RWPE1 (cell line): ENCODE measurements at regions not wholly inside any gene's neighbourhood (a gene's known extent, or its start where the extent isn't known, plus 50 kb on each side); places are given as distances from the start of the nearest gene placed in this dataset.

Experiments used
- CTCF ChIA-PET: fragments of 350-600 bp; sonication (Branson Sonifier 250); formaldehyde crosslinking; extraction: SDS; loops from one replicate; lab custom pipeline; 2021; lab: Yijun Ruan, JAX
- POLR2A ChIA-PET: fragments of 400-600 bp; formaldehyde crosslinking; extraction: SDS; loops from one replicate; lab custom pipeline; 2020; ENCODE audit warnings: antibody characterized with exemption; ENCODE audit not compliant: low non-redundant PET; lab: Yijun Ruan, JAX
- DNase-seq: peaks from one replicate; pipeline ENCODE4 v3.0.0; 2012; ENCODE audit warnings: low spot score
- H3K27ac ChIP-seq: fragments of 450-650 bp; 2 replicates; pipeline ENCODE4 v1.5.1; 2017
- CTCF ChIP-seq: fragments of 450-650 bp; conservative IDR thresholded peaks from 2 replicates; pipeline ENCODE4 v1.5.1; 2017; ENCODE audit warnings: low read depth, mild to moderate bottlenecking

- POLR2A ChIA-PET, result no interaction called here
- no peak for TF ChIP-seq CTCF
- no peak for DNase-seq
- H3K27ac ChIP-seq, result no peak overlapping the region
- CTCF ChIA-PET, result interaction anchor here (0.7 kb wide), 2 partner anchors 91 to 435 kb away, joined by 3 read pairs; no protein-coding TSS in a partner anchor
These were observed 346.0 kb downstream of the CYRIA start for GRCh38 chr2:16319551-16320121.

DNA sequence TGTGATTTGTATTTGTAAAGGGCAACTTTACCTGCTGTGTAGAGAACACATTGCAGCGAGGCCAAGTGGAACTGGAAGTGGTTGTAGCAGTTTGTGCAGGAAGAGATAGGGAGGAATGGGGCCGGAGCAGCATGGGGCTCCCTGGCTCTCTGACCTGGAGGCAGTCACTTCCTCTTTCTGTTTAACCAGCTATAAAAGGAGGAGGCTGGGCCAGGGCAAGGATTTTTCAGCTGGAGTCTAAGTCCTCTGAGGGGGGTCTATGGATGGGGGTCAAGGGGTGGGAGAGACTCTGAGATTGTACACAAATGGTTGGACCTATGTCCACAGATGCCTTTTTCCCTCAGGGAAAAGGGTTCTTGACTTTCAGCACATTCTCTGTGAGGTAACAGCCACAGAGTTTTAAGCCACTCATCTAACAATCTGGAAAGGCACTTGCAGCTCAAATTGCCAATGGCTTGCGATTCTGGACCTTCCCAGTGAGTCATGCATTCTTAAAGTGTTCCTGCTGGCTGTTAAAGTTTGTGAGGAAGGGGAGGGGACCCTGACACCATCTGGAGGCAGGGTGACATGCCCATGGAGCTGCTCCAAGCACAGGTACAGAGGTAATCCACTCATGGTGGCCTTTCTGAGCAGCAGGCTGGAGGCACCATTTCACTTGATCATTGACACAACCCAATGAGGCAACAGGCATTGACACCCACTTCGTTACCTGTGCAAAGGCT lies 347.0 kb downstream of the CYRIA start:
- TF ChIP-seq CTCF, result no peak
- DNase-seq, result no peak
- ChIA-PET POLR2A (no interaction called here), CTCF (interaction anchor here (0.6 kb wide), 1 partner anchor 10 kb away, joined by 3 read pairs; no protein-coding TSS in a partner anchor)
- no peak overlapping the region for H3K27ac ChIP-seq

GRCh38 chr2:16318051-16318450 lies 347.6 kb downstream of the CYRIA start:
- DNase-seq, result no peak
- CTCF ChIA-PET, result no interaction called here
- POLR2A ChIA-PET, result no interaction called here
- H3K27ac ChIP-seq, result no peak overlapping the region
- TF ChIP-seq CTCF, result no peak

DNA sequence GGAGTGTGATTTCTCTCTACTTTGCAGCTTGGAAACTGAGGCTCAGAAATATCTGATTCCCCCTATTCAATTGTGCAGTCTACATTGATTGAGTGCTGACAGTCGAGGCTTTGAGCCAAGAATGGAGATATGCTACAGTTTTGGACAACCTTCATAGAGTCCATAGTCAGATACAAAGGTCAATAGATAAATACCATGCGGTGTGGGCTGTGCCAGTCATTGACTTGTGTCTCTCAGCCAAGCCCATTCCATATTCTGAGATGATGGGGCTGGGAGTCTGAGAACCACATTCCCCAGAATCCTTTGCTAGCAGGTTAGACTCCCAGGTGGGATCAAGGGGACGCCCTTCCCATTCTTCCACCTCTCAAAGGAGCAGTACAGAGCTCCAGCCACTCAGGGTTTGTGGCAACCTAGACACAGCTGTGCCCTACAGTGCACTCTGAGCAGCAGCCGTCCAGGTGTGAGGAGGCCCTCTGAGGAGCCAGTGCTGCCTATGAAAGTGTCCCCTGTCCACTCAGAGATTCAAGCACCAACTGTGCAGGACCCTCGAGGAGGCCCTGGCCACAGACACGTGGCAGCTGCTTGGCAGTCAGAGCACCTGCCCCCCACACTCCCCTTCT lies 348.3 kb downstream of the CYRIA start:
- POLR2A ChIA-PET, result no interaction called here
- no peak for TF ChIP-seq CTCF
- H3K27ac ChIP-seq, result no peak overlapping the region
- CTCF ChIA-PET, result no interaction called here
- DNase-seq, result no peak

GRCh38 chr2:16316456-16317210 lies 349.0 kb downstream of the CYRIA start:
- no peak for TF ChIP-seq CTCF

DNA sequence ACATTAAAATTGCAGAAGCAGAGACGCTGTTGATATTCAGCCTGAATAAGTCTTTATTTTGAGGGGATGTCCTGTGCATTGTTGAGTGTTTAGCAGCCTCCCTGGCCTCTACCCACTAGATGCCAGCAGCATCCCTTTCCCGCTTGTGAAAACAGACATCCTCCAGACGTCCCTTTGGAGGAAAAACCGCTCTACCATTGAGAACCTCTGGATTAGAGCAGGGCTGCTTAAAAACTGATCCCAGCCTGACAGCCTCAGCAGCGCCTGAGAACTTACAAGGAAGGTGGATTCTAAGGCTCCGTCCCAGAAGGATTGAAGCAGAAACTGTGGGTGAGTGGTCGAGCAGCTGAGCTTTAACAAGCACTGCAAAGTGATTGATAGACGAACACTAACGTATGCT lies 349.7 kb downstream of the CYRIA start:
- TF ChIP-seq CTCF, result no peak
- POLR2A ChIA-PET, result no interaction called here
- DNase-seq, result no peak
- CTCF ChIA-PET, result no interaction called here
- no peak overlapping the region for H3K27ac ChIP-seq

More at GRCh38 chr2:16316456-16317210, 349.0 kb downstream of the CYRIA start:
- CTCF ChIA-PET, result no interaction called here
- POLR2A ChIA-PET, result interaction anchor here (0.5 kb wide), 1 partner anchor 201 kb away, joined by 3 read pairs; no protein-coding TSS in a partner anchor
- no peak for DNase-seq
- H3K27ac ChIP-seq, result no peak overlapping the region
